CD1c-positive myeloid dendritic cell (primary cell): ENCODE measurements at regions not wholly inside any gene's neighbourhood (a gene's known extent, or its start where the extent isn't known, plus 50 kb on each side); places are given as distances from the start of the nearest gene placed in this dataset.
"Not testable (repeated sequence)": the region's sequence is repeated elsewhere in the genome, so short reads cannot be mapped to it uniquely, and the experiment has no call there.

Experiments used
- DNase-seq: peaks from one replicate; pipeline ENCODE4 v3.0.0-alpha.2; 2016; ENCODE audit errors: extremely low spot score

GRCh38 chrX:13383907-13384306 lies 64.1 kb upstream of the ATXN3L start:
- no peak for DNase-seq

- DNase-seq = no peak
These were observed 61.7 kb upstream of the ATXN3L start for GRCh38 chrX:13381514-13381913.

DNA sequence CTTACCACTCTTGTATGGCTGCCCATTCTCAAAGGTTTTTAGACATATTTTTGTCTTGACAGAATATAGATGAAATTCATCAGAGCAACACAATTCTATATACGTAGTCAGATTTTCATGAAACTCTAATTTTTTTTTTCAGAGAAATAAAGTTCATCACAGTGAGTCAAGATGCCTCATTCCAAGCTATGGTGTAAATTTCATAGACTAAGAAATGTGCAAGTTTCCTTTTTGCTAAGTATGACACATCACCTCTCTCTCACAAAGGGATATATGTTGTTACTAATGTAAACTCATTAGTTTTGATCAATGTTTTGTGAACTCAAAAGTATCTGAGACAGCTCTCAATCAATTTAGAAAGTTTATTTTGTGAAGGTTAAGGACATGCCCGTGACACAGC lies 60.4 kb upstream of the ATXN3L start:
- DNase-seq = no peak

GRCh38 chrX:13378562-13379518 lies 59.0 kb upstream of the ATXN3L start:
- DNase-seq = peak; percentile 28

- DNase-seq = no peak
These were observed 57.7 kb upstream of the ATXN3L start for GRCh38 chrX:13377550-13377934.

DNA sequence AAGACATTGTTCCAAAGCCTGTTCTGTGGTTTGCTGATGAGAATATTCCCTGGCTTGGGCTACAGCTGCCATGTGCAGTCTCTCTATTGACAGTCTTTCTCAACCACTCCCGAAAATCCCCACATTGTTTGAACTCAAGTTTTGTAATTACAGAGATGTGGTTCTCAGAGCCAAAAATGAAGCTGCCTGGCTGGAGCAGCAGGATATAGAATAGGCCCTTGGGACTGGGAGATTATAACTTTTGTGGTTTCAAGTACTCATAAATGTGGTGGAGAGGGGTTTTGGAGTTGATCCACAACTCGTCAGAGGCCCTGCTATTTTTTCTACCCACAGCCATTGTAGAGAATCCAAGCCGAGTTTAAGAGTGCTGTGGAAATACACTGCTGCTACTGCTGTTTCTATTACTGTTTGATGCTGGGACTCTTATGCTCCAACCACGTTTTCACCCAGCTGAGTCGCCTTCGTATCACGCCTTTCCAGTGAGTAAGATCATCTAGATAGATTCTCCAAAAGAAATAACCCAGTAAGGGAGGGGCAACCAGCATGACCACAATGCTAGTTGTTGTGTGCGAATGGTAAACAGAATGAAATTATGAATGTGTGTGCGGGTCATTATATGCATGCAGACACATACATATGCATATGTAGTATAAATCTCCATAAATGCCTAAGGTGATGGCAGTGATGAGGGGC lies 57.1 kb upstream of the ATXN3L start:
- DNase-seq = no peak

GRCh38 chrX:13375596-13375995 lies 55.7 kb upstream of the ATXN3L start:
- not testable (repeated sequence) for DNase-seq

DNA sequence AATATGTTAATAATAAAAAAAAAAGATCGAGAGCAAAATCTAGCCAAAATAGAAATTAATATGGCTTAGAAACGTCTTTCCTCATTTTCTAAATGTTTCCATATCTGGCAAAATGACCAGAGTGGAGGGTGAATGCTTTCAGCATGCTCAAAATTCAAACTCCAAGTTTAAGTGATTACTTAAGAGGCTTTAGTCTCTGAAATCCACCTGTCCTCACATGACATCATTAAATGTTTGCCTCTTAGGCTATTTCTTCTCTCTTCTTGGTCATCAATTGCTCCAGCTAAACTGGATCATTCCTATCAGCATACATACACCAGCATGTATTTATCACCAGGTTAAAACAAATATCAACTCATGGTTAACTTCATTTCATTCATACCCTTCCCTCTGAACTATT lies 54.5 kb upstream of the ATXN3L start:
- no peak for DNase-seq

DNA sequence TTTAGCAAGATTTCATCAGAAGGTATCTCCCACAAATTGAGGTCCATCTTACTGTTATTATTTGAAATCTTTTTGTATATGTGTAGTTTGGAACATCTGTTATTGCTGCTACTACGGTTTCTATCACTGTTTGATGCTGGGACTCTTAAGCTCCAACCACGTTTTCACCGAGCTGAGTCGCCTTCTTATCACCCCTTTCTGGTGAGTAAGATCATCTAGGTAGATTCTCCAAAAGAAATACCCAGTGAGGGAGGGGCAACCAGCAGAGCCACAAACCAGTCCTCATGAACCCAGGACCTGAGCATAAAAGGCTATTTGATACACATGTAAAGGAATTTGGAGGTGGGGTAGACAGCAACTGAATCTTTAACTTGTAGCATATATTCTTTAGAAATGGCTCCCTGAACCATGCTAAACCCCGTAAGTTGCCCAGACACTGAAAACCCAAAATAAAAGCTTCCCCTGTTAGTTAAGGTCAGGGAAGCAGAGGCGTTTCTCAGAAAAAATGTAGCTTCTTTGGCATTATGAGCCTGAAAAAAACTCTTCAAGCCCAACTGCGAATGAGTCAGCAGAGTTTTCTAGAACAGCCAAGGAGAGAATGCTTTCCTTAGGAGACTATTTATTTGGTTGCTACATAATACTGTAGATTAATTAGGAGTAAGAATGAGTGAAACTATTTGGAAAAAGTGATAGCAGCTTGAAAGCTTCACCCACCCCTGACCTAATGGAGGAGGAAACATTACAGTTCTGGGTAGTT lies 53.8 kb upstream of the ATXN3L start:
- peak; percentile 72 for DNase-seq

- no peak for DNase-seq
These were observed 53.2 kb upstream of the ATXN3L start for GRCh38 chrX:13373027-13373426.

- no peak for DNase-seq
These were observed 52.5 kb upstream of the ATXN3L start for GRCh38 chrX:13372203-13372980.

GRCh38 chrX:13371186-13371585 lies 51.3 kb upstream of the ATXN3L start:
- no peak for DNase-seq

GRCh38 chrX:13370713-13371112 lies 50.9 kb upstream of the ATXN3L start:
- no peak for DNase-seq
